Testis (tissue), 2 donors: ENCODE measurements at regions not wholly inside any gene's neighbourhood (a gene's known extent, or its start where the extent isn't known, plus 50 kb on each side); places are given as distances from the start of the nearest gene placed in this dataset.

Experiments
- DNase-seq: peaks from one replicate; pipeline ENCODE4 v3.0.0-alpha.2; 2019
- H3K27ac ChIP-seq, 2 donors: fragments of 200-600 bp; sonication (generic); one replicate each; pipeline ENCODE4 v1.5.1; 2019
- H3K27me3 ChIP-seq: fragments of 200-600 bp; sonication (generic); one replicate; pipeline ENCODE4 v1.5.1; 2019
- H3K36me3 ChIP-seq: fragments of 200-600 bp; sonication (generic); one replicate; pipeline ENCODE4 v1.5.1; 2017; ENCODE audit warnings: low read depth; ENCODE audit errors: missing control alignments
- H3K4me1 ChIP-seq: fragments of 200-600 bp; sonication (generic); one replicate; pipeline ENCODE4 v1.5.1; 2019
- H3K4me3 ChIP-seq, 2 donors: fragments of 200-600 bp; sonication (generic); one replicate each; pipeline ENCODE4 v1.5.1; 2017 to 2019
- H3K9me3 ChIP-seq: fragments of 200-600 bp; sonication (generic); one replicate; pipeline ENCODE4 v1.5.1; 2017
- CTCF ChIP-seq, 3 experiments: fragments of 450-650 bp in 2 of 3; fragments of 200-600 bp in 1 of 3; sonication (generic) in 1 of 3; IDR thresholded peaks; one replicate each; pipeline ENCODE4 v1.5.1; 2016 to 2019; ENCODE audit warnings: antibody characterized with exemption in 3 of 3, mild to moderate bottlenecking in 2 of 3, moderate library complexity in 1 of 3
- POLR2A ChIP-seq: fragments of 450-650 bp; IDR thresholded peaks from one replicate; pipeline ENCODE4 v1.6.1; 2017; ENCODE audit warnings: antibody characterized with exemption, mild to moderate bottlenecking, moderate library complexity
- WGBS, 2 donors: methylation state at CpG; one replicate each; pipeline ENCODE4 v1.1.5; 2018; 5-methylcytosine and 5-hydroxymethylcytosine counted together
- intact Hi-C: fragments of 100-400 bp; cut with DNase I; formaldehyde crosslinking; loops from one replicate; pipeline ENCODE4 v1.15.1; 2023; ENCODE audit warnings: low total_unique reads

DNA sequence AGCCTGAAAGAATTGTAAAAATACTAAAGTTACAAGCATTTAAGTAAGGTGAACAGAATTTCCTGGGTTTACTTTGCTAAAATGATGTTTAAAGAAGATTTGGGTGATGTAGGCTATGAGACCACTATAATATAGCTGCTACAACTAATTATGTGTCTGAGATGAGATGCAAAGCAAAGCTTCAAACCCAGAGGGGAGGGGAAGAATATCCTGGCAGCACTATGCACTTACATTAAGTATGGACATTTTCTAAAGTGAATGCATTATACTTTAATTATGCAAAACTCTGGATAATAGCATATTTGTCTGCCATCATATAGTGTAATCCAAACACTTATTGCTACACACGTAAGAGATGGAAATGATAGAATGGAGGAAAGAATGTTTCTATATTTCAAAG lies 1003.7 kb downstream of the GALC start:
- Histone ChIP-seq H3K4me3 (no peak overlapping the region), H3K36me3 (no peaks in the 10 kb centered on the region), H3K9me3 (no peaks in the 10 kb centered on the region), H3K27me3 (no peaks in the 10 kb centered on the region), H3K27ac (no peak overlapping the region), H3K4me1 (no peaks in the 10 kb centered on the region)
- 76 to 83% methylated on average over 1 of the region's 1 CpG for WGBS, 2 donors
- no peak for DNase-seq
- intact Hi-C loops = no loop called here
- no peak for TF ChIP-seq POLR2A
- no peak for TF ChIP-seq CTCF (IDR thresholded peaks at IDR 0.05)

DNA sequence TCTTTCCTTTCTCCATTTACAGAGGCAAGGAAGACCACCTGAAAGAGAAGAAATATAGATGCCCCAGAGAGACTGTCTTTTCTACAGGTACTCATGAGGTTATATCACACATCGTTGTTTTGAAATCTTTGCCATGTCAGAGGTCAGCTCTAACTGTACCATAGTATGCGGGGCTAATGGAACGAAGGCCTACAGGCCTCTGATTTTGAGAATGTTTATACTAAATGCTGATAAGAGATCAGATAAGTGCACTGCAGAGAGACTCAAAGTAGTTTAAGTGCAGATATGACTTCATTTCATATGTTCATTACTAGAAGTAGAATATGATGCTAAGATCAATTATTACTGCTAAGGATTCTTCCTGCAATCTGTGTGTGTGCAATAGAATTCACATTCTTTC lies 1005.0 kb downstream of the GALC start:
- 72 to 75% methylated on average over 3 of the region's 3 CpGs for WGBS, 2 donors
- TF ChIP-seq POLR2A (no peak), CTCF (IDR thresholded peaks at IDR 0.05) (no peak)
- DNase-seq = no peak
- intact Hi-C loops = no loop called here
- Histone ChIP-seq H3K27ac (no peak overlapping the region), H3K4me1 (no peaks in the 10 kb centered on the region), H3K9me3 (no peaks in the 10 kb centered on the region), H3K27me3 (no peaks in the 10 kb centered on the region), H3K36me3 (no peaks in the 10 kb centered on the region), H3K4me3 (no peak overlapping the region)

DNA sequence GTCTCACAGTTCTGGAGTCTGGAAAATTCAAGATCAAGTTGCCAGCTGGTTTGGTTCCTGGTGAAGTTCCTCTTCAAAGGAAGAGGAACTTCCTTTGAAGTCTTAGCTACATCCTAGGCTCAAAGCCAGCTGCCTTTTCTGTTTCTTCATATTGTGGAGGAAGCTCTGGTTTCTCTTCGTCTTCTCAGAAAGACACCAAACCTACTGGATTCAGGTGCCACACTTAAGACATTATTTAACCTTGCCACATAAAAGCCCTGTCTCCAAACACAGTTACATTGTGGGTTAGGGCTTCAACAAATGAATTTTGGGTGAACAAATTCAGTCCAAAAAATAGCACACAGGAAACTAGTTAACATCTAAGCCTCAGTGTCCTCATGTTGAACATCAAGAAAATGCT lies 1019.8 kb downstream of the GALC start:
- TF ChIP-seq POLR2A (no peak), CTCF (IDR thresholded peaks at IDR 0.05) (no peak)
- intact Hi-C loops = no loop called here
- 75 to 85% methylated on average over 1 of the region's 1 CpG for WGBS, 2 donors
- DNase-seq = no peak
- no peaks in the 10 kb centered on the region for H3K4me1 ChIP-seq
- H3K27me3 ChIP-seq = no peaks in the 10 kb centered on the region
- no peaks in the 10 kb centered on the region for H3K9me3 ChIP-seq
- no peak overlapping the region for H3K4me3 ChIP-seq
- no peak overlapping the region for H3K27ac ChIP-seq
- no peaks in the 10 kb centered on the region for H3K36me3 ChIP-seq

- H3K27ac ChIP-seq = no peak overlapping the region
- TF ChIP-seq CTCF (IDR thresholded peaks at IDR 0.05) (no peak), POLR2A (no peak)
- no peak overlapping the region for H3K4me3 ChIP-seq
- 87 to 95% methylated on average over 2 of the region's 2 CpGs for WGBS, 2 donors
- no peaks in the 10 kb centered on the region for H3K4me1 ChIP-seq
- H3K9me3 ChIP-seq = no peaks in the 10 kb centered on the region
- no peak for DNase-seq
- H3K27me3 ChIP-seq = no peaks in the 10 kb centered on the region
- intact Hi-C loops = no loop called here
- no peaks in the 10 kb centered on the region for H3K36me3 ChIP-seq
These were observed 1021.7 kb downstream of the GALC start for GRCh38 chr14:86971292-86971691.

GRCh38 chr14:86961106-86961716 lies 1031.8 kb downstream of the GALC start:
- TF ChIP-seq POLR2A (no peak), CTCF (IDR thresholded peaks at IDR 0.05) (no peak)
- intact Hi-C loops = no loop called here
- WGBS, 2 donors = 74 to 79% methylated on average over 2 of the region's 2 CpGs

More at GRCh38 chr14:86961106-86961716, 1031.8 kb downstream of the GALC start:
- Histone ChIP-seq H3K36me3 (no peaks in the 10 kb centered on the region), H3K4me3 (no peak overlapping the region), H3K4me1 (no peaks in the 10 kb centered on the region), H3K27ac (no peak overlapping the region), H3K9me3 (no peaks in the 10 kb centered on the region), H3K27me3 (no peaks in the 10 kb centered on the region)
- DNase-seq = no peak
